ENCODE measurements at regions not wholly inside any gene's neighbourhood (a gene's known extent, or its start where the extent isn't known, plus 50 kb on each side); places are given as distances from the start of the nearest gene placed in this dataset.

GRCh38 chr20:25856256-25856884 is 159.7 kb upstream of the ZNF337 start:
- TF ChIP-seq POLR2AphosphoS5 (IDR thresholded peaks at IDR 0.05): no peak
- no peak for TF ChIP-seq POLR2A (IDR thresholded peaks at IDR 0.05)

All from upper lobe of left lung (tissue), 4 donors.